Caco-2 (cell line): ENCODE measurements at regions not wholly inside any gene's neighbourhood (a gene's known extent, or its start where the extent isn't known, plus 50 kb on each side); places are given as distances from the start of the nearest gene placed in this dataset.

Experiments used
- BruUV-seq: library from RNA; stranded (reverse); fragments of 400-500 nt; replicated peaks from 2 replicates; lab custom pipeline; 2021; lab: Mats Ljungman, UMichigan
- CTCF ChIA-PET: fragments of 300-600 bp; sonication (Branson Sonifier 250); formaldehyde crosslinking; loops from one replicate; lab custom pipeline; 2022; ENCODE audit warnings: antibody characterized with exemption; lab: Charles Lee
- POLR2A ChIA-PET: fragments of 300-600 bp; sonication (Branson Sonifier 250); formaldehyde crosslinking; loops from one replicate; lab custom pipeline; 2022; ENCODE audit warnings: antibody characterized with exemption; lab: Charles Lee
- DNase-seq, 2 experiments: peaks; one replicate each; pipeline versions ENCODE4 v3.0.0 to v3.0.0-alpha.2; 2020 to 2022
- H3K27me3 ChIP-seq: replicated peaks from 2 replicates; pipeline ENCODE4 v1.6.0; 2011; ENCODE audit warnings: low read length; ENCODE audit not compliant: control insufficient read depth, insufficient read depth
- H3K36me3 ChIP-seq: 2 replicates; pipeline ENCODE4 v1.5.1; 2011; ENCODE audit warnings: low read length; ENCODE audit not compliant: control insufficient read depth, insufficient read depth
- H3K4me1 ChIP-seq: fragments of 250-450 bp; sonication (Bioruptor Pico); 2 replicates; pipeline ENCODE4 v1.5.1; 2020; ENCODE audit warnings: mild to moderate bottlenecking
- H3K4me3 ChIP-seq: 2 replicates; pipeline ENCODE4 v1.5.1; 2011; ENCODE audit warnings: low read depth, mild to moderate bottlenecking, control low read depth, low read length
- H3K9me3 ChIP-seq: fragments of 250-450 bp; sonication (Bioruptor Pico); 2 replicates; pipeline ENCODE4 v1.5.1; 2020; ENCODE audit warnings: mild to moderate bottlenecking, moderate library complexity
- H3K27ac Mint-ChIP-seq: one replicate; pipeline ENCODE4 v1.8.0; 2022; ENCODE audit warnings: mixed read lengths; ENCODE audit not compliant: unreplicated experiment
- H3K27me3 Mint-ChIP-seq: one replicate; pipeline ENCODE4 v1.8.0; 2022; ENCODE audit warnings: mixed read lengths; ENCODE audit not compliant: insufficient read depth, unreplicated experiment
- H3K36me3 Mint-ChIP-seq: one replicate; pipeline ENCODE4 v1.8.0; 2022; ENCODE audit warnings: mild to moderate bottlenecking, mixed read lengths; ENCODE audit not compliant: insufficient read depth, unreplicated experiment
- H3K4me1 Mint-ChIP-seq: one replicate; pipeline ENCODE4 v1.8.0; 2022; ENCODE audit warnings: low read depth, mixed read lengths; ENCODE audit not compliant: unreplicated experiment
- H3K4me3 Mint-ChIP-seq: one replicate; pipeline ENCODE4 v1.8.0; 2022; ENCODE audit warnings: mild to moderate bottlenecking, moderate library complexity, mixed read lengths; ENCODE audit not compliant: unreplicated experiment
- H3K9me3 Mint-ChIP-seq: one replicate; pipeline ENCODE4 v1.8.0; 2022; ENCODE audit warnings: mixed read lengths; ENCODE audit not compliant: unreplicated experiment
- CTCF ChIP-seq, 2 experiments: fragments of 200-600 bp in 1 of 2; IDR thresholded peaks; 1 replicate in 1 of 2; 2 replicates in 1 of 2; pipeline versions ENCODE4 v1.5.1 to v1.8.0; 2011 to 2022; ENCODE audit warnings: antibody characterized with exemption in 1 of 2, control low read depth in 1 of 2, inconsistent platforms in 1 of 2, low read depth in 1 of 2, low read length in 1 of 2, mild to moderate bottlenecking in 1 of 2, moderate library complexity in 1 of 2; ENCODE audit not compliant: insufficient read depth in 1 of 2, severe bottlenecking in 1 of 2, unreplicated experiment in 1 of 2
- intact Hi-C: fragments of 100-400 bp; cut with micrococcal nuclease; formaldehyde crosslinking; loops from one replicate; pipeline ENCODE4 v1.10.0; 2022; ENCODE audit not compliant: unreplicated experiment

GRCh38 chr17:68807998-68808772, 147.0 kb downstream of the ABCA8 start:
- no peak overlapping the region for H3K4me3 ChIP-seq
- Mint-ChIP-seq H3K27me3 (no peaks in the 10 kb centered on the region), H3K27ac (no peak overlapping the region), H3K4me3 (no peak overlapping the region), H3K9me3 (no peaks in the 10 kb centered on the region), H3K4me1 (peaks cover 2% of the 10 kb centered on the region), H3K36me3 (no peaks in the 10 kb centered on the region)
- no peaks in the 10 kb centered on the region; the same call in 1 of the 2 replicates for H3K4me1 ChIP-seq
- ChIA-PET POLR2A (interaction anchor here (0.6 kb wide), 1 partner anchor 9 kb away, joined by 5 read pairs; no protein-coding TSS in a partner anchor), CTCF (interaction anchor here (0.5 to 0.7 kb wide), 2 partner anchors 9 to 264 kb away, joined by 3 read pairs; no protein-coding TSS in a partner anchor)
- no peaks in the 10 kb centered on the region for H3K36me3 ChIP-seq
- TF ChIP-seq CTCF (IDR thresholded peaks at IDR 0.05; ENCODE audit: insufficient read depth in 1 of 2, low read depth in 1 of 2, low read length in 1 of 2, severe bottlenecking in 1 of 2, unreplicated experiment in 1 of 2): no peak
- H3K9me3 ChIP-seq: no peaks in the 10 kb centered on the region
- DNase-seq: no peak
- no peaks in the 10 kb centered on the region for H3K27me3 ChIP-seq
- intact Hi-C loops: no loop called here
- no TSS peak for BruUV-seq

GRCh38 chr17:68805609-68806008, 149.6 kb downstream of the ABCA8 start:
- TF ChIP-seq CTCF (IDR thresholded peaks at IDR 0.05; ENCODE audit: insufficient read depth in 1 of 2, low read depth in 1 of 2, low read length in 1 of 2, severe bottlenecking in 1 of 2, unreplicated experiment in 1 of 2): no peak

GRCh38 chr17:68804777-68805520, 150.2 kb downstream of the ABCA8 start:
- Mint-ChIP-seq H3K9me3 (no peaks in the 10 kb centered on the region), H3K27me3 (no peaks in the 10 kb centered on the region), H3K4me3 (no peak overlapping the region), H3K36me3 (no peaks in the 10 kb centered on the region), H3K4me1 (no peaks in the 10 kb centered on the region), H3K27ac (no peak overlapping the region)
- CTCF ChIA-PET: no interaction called here
- no peak for DNase-seq
- no peak overlapping the region for H3K4me3 ChIP-seq
- no peaks in the 10 kb centered on the region for H3K9me3 ChIP-seq
- no peaks in the 10 kb centered on the region for H3K4me1 ChIP-seq
- H3K27me3 ChIP-seq: no peaks in the 10 kb centered on the region
- TF ChIP-seq CTCF (IDR thresholded peaks at IDR 0.05; ENCODE audit: insufficient read depth in 1 of 2, low read depth in 1 of 2, low read length in 1 of 2, severe bottlenecking in 1 of 2, unreplicated experiment in 1 of 2): no peak
- no TSS peak for BruUV-seq
- no peaks in the 10 kb centered on the region for H3K36me3 ChIP-seq
- POLR2A ChIA-PET: no interaction called here
- intact Hi-C loops: no loop called here

More at GRCh38 chr17:68805609-68806008, 149.6 kb downstream of the ABCA8 start:
- Histone ChIP-seq H3K4me3 (no peak overlapping the region), H3K36me3 (no peaks in the 10 kb centered on the region), H3K27me3 (no peaks in the 10 kb centered on the region), H3K4me1 (no peaks in the 10 kb centered on the region), H3K9me3 (no peaks in the 10 kb centered on the region)
- no peak overlapping the region for H3K27ac Mint-ChIP-seq
- no peaks in the 10 kb centered on the region for H3K4me1 Mint-ChIP-seq
- no peak overlapping the region for H3K4me3 Mint-ChIP-seq
- DNase-seq: no peak
- no peaks in the 10 kb centered on the region for H3K9me3 Mint-ChIP-seq
- H3K27me3 Mint-ChIP-seq: no peaks in the 10 kb centered on the region
- ChIA-PET POLR2A (no interaction called here), CTCF (no interaction called here)
- intact Hi-C loops: no loop called here
- H3K36me3 Mint-ChIP-seq: no peaks in the 10 kb centered on the region
- BruUV-seq: no TSS peak
